CD4-positive, alpha-beta memory T cell (primary cell): ENCODE measurements at regions not wholly inside any gene's neighbourhood (a gene's known extent, or its start where the extent isn't known, plus 50 kb on each side); places are given as distances from the start of the nearest gene placed in this dataset.

ENCODE experiments used
- CTCF ChIA-PET: fragments of 350-600 bp; sonication (Branson Sonifier 250); formaldehyde crosslinking; loops from one replicate; lab custom pipeline; 2021; ENCODE audit warnings: inconsistent platforms; ENCODE audit not compliant: partially characterized antibody; lab: Charles Lee
- POLR2A ChIA-PET: fragments of 350-600 bp; sonication (Branson Sonifier 250); formaldehyde crosslinking; loops from one replicate; lab custom pipeline; 2021; ENCODE audit not compliant: partially characterized antibody; lab: Charles Lee
- DNase-seq, 5 donors: peaks; one replicate each; pipeline versions ENCODE4 v3.0.0 to v3.0.0-alpha.2; 2020 to 2022; ENCODE audit warnings: mixed read lengths in 1 of 5
- H3K27ac ChIP-seq: one replicate; pipeline ENCODE4 v1.7.0; 2013; ENCODE audit warnings: low read depth, low read length
- H3K27me3 ChIP-seq: 2 replicates; pipeline ENCODE4 v1.7.0; 2013; ENCODE audit warnings: mild to moderate bottlenecking, low read length, moderate library complexity; ENCODE audit not compliant: insufficient read depth
- H3K36me3 ChIP-seq: 2 replicates; pipeline ENCODE4 v1.7.0; 2013; ENCODE audit warnings: mild to moderate bottlenecking, low read length, moderate library complexity; ENCODE audit not compliant: insufficient read depth
- H3K4me1 ChIP-seq: 2 replicates; pipeline ENCODE4 v1.7.0; 2013; ENCODE audit warnings: mild to moderate bottlenecking, low read length, moderate library complexity; ENCODE audit not compliant: insufficient read depth
- H3K4me3 ChIP-seq, 2 donors: one replicate each; pipeline ENCODE4 v1.7.0; 2013; ENCODE audit warnings: low read length in 2 of 2, mild to moderate bottlenecking in 1 of 2
- H3K9me3 ChIP-seq, 2 donors: one replicate each; pipeline ENCODE4 v1.7.0; 2013; ENCODE audit warnings: low read length in 2 of 2, control low read depth in 1 of 2; ENCODE audit not compliant: control insufficient read depth in 1 of 2
- H3K27ac Mint-ChIP-seq, 7 donors: one replicate each; pipeline ENCODE4 v1.8.0; 2020 to 2021; ENCODE audit warnings: mixed read lengths in 7 of 7, mild to moderate bottlenecking in 6 of 7, inconsistent platforms in 3 of 7, moderate library complexity in 3 of 7
- H3K27me3 Mint-ChIP-seq, 2 donors: one replicate each; pipeline ENCODE4 v1.8.0; 2020 to 2021; ENCODE audit warnings: mixed read lengths in 2 of 2
- H3K36me3 Mint-ChIP-seq, 2 donors: one replicate each; pipeline ENCODE4 v1.8.0; 2020 to 2021; ENCODE audit warnings: mixed read lengths in 2 of 2, inconsistent platforms in 1 of 2, mild to moderate bottlenecking in 1 of 2
- H3K4me1 Mint-ChIP-seq, 4 donors: one replicate each; pipeline ENCODE4 v1.8.0; 2020 to 2021; ENCODE audit warnings: mixed read lengths in 4 of 4, mild to moderate bottlenecking in 1 of 4
- H3K4me3 Mint-ChIP-seq, 8 donors: one replicate each; pipeline ENCODE4 v1.8.0; 2020 to 2021; ENCODE audit warnings: mixed read lengths in 8 of 8, mild to moderate bottlenecking in 7 of 8, moderate library complexity in 6 of 8, inconsistent platforms in 3 of 8
- H3K9me3 Mint-ChIP-seq, 8 donors: one replicate each; pipeline ENCODE4 v1.8.0; 2020 to 2021; ENCODE audit warnings: mixed read lengths in 8 of 8, mild to moderate bottlenecking in 5 of 8, inconsistent platforms in 3 of 8, moderate library complexity in 1 of 8
- intact Hi-C: fragments of 100-400 bp; cut with micrococcal nuclease; formaldehyde crosslinking; loops from one replicate; pipeline ENCODE4 v1.15.1; 2023

- CTCF ChIA-PET = no interaction called here
- Mint-ChIP-seq H3K4me3 (no peak overlapping the region), H3K9me3 (peaks cover 0 to 13% (median 4%) of the 10 kb centered on the region in 8 donors), H3K36me3 (no peaks in the 10 kb centered on the region), H3K4me1 (no peaks in the 10 kb centered on the region), H3K27me3 (no peaks in the 10 kb centered on the region), H3K27ac (no peak overlapping the region)
- no peaks in the 10 kb centered on the region for H3K9me3 ChIP-seq
- no peak overlapping the region for H3K27ac ChIP-seq
- no peaks in the 10 kb centered on the region for H3K4me1 ChIP-seq
- intact Hi-C loops = no loop called here
- H3K36me3 ChIP-seq = no peaks in the 10 kb centered on the region
- POLR2A ChIA-PET = no interaction called here
- no peak overlapping the region for H3K4me3 ChIP-seq
- DNase-seq = no peak
- no peaks in the 10 kb centered on the region for H3K27me3 ChIP-seq
These were observed 265.1 kb upstream of the CEP162 start for GRCh38 chr6:84492241-84493165.

GRCh38 chr6:84489598-84489997, 262.2 kb upstream of the CEP162 start:
- Histone ChIP-seq H3K27ac (no peak overlapping the region), H3K4me3 (no peak overlapping the region), H3K36me3 (no peaks in the 10 kb centered on the region), H3K4me1 (no peaks in the 10 kb centered on the region), H3K27me3 (no peaks in the 10 kb centered on the region), H3K9me3 (no peaks in the 10 kb centered on the region)
- H3K4me3 Mint-ChIP-seq = no peak overlapping the region
- DNase-seq = no peak
- no peaks in the 10 kb centered on the region for H3K4me1 Mint-ChIP-seq
- H3K27me3 Mint-ChIP-seq = no peaks in the 10 kb centered on the region
- H3K36me3 Mint-ChIP-seq = no peaks in the 10 kb centered on the region
- intact Hi-C loops = no loop called here
- ChIA-PET POLR2A (no interaction called here), CTCF (no interaction called here)
- peaks cover 0 to 14% (median 4%) of the 10 kb centered on the region in 8 donors for H3K9me3 Mint-ChIP-seq
- no peak overlapping the region for H3K27ac Mint-ChIP-seq

GRCh38 chr6:84486526-84486925, 259.1 kb upstream of the CEP162 start:
- H3K4me1 Mint-ChIP-seq = no peaks in the 10 kb centered on the region
- H3K27ac Mint-ChIP-seq = no peak overlapping the region
- DNase-seq = no peak
- no peak overlapping the region for H3K27ac ChIP-seq
- H3K36me3 ChIP-seq = no peaks in the 10 kb centered on the region
- no peak overlapping the region for H3K4me3 ChIP-seq
- POLR2A ChIA-PET = no interaction called here
- CTCF ChIA-PET = no interaction called here
- intact Hi-C loops = no loop called here
- H3K4me1 ChIP-seq = no peaks in the 10 kb centered on the region
- no peak overlapping the region for H3K4me3 Mint-ChIP-seq
- no peaks in the 10 kb centered on the region for H3K36me3 Mint-ChIP-seq
- H3K9me3 ChIP-seq = no peaks in the 10 kb centered on the region
- no peaks in the 10 kb centered on the region for H3K27me3 Mint-ChIP-seq
- peaks cover 2 to 18% (median 4%) of the 10 kb centered on the region in 8 donors for H3K9me3 Mint-ChIP-seq
- no peaks in the 10 kb centered on the region for H3K27me3 ChIP-seq

DNA sequence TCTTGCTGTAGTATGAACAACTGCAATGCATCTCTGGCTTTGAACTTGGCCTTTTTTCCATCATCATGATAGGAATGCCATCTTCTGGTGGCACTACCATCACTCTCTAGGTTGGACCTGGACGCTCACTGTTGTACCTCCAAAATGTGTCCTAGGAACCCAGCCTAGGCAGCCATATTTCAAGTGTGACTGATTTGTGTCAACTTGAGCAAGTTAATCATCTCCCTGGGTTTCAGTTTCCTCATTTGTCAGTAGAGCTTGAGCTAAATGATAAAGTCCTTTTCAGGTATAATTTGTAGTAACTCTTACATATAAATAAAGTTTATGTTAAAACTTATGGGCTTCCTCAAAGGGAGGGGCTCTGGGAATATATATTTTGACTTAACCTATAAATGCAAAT, 241.7 kb upstream of the CEP162 start:
- Histone ChIP-seq H3K9me3 (no peaks in the 10 kb centered on the region), H3K4me1 (no peaks in the 10 kb centered on the region), H3K4me3 (no peak overlapping the region), H3K27ac (no peak overlapping the region), H3K36me3 (no peaks in the 10 kb centered on the region), H3K27me3 (no peaks in the 10 kb centered on the region)
- no peaks in the 10 kb centered on the region for H3K4me1 Mint-ChIP-seq
- CTCF ChIA-PET = interaction anchor here (0.5 kb wide), 1 partner anchor 886 kb away, joined by 3 read pairs; no protein-coding TSS in a partner anchor
- POLR2A ChIA-PET = no interaction called here
- intact Hi-C loops = no loop called here
- no peaks in the 10 kb centered on the region for H3K36me3 Mint-ChIP-seq
- H3K9me3 Mint-ChIP-seq = peaks cover 0 to 11% (median 5%) of the 10 kb centered on the region in 8 donors
- H3K27me3 Mint-ChIP-seq = no peaks in the 10 kb centered on the region
- H3K4me3 Mint-ChIP-seq = no peak overlapping the region
- H3K27ac Mint-ChIP-seq = no peak overlapping the region
- no peak for DNase-seq

GRCh38 chr6:84467296-84467695, 239.9 kb upstream of the CEP162 start:
- ChIA-PET POLR2A (no interaction called here), CTCF (no interaction called here)
- Mint-ChIP-seq H3K4me3 (no peak overlapping the region), H3K4me1 (no peaks in the 10 kb centered on the region), H3K36me3 (no peaks in the 10 kb centered on the region), H3K9me3 (peaks cover 0 to 6% (median 3%) of the 10 kb centered on the region in 8 donors), H3K27ac (no peak overlapping the region), H3K27me3 (no peaks in the 10 kb centered on the region)
- no peaks in the 10 kb centered on the region for H3K9me3 ChIP-seq
- no peaks in the 10 kb centered on the region for H3K27me3 ChIP-seq
- no peak overlapping the region for H3K27ac ChIP-seq
- no peak overlapping the region for H3K4me3 ChIP-seq
- no peak for DNase-seq
- H3K36me3 ChIP-seq = no peaks in the 10 kb centered on the region
- H3K4me1 ChIP-seq = no peaks in the 10 kb centered on the region
- intact Hi-C loops = no loop called here

- H3K9me3 ChIP-seq = no peaks in the 10 kb centered on the region
- no peaks in the 10 kb centered on the region for H3K4me1 ChIP-seq
- H3K27me3 Mint-ChIP-seq = no peaks in the 10 kb centered on the region
- H3K4me3 ChIP-seq = no peak overlapping the region
- H3K9me3 Mint-ChIP-seq = peaks cover 0 to 6% (median 3%) of the 10 kb centered on the region in 8 donors
- no peak for DNase-seq
- H3K4me3 Mint-ChIP-seq = no peak overlapping the region
- H3K27me3 ChIP-seq = no peaks in the 10 kb centered on the region
- H3K36me3 Mint-ChIP-seq = no peaks in the 10 kb centered on the region
- no peak overlapping the region for H3K27ac ChIP-seq
- no peaks in the 10 kb centered on the region for H3K4me1 Mint-ChIP-seq
- CTCF ChIA-PET = no interaction called here
- POLR2A ChIA-PET = no interaction called here
- no peak overlapping the region for H3K27ac Mint-ChIP-seq
- H3K36me3 ChIP-seq = no peaks in the 10 kb centered on the region
- intact Hi-C loops = no loop called here
These were observed 239.1 kb upstream of the CEP162 start for GRCh38 chr6:84466511-84466910.

- H3K27ac ChIP-seq = no peak overlapping the region
- peaks cover 0 to 8% (median 2%) of the 10 kb centered on the region in 8 donors for H3K9me3 Mint-ChIP-seq
- no peaks in the 10 kb centered on the region for H3K27me3 ChIP-seq
- no peak for DNase-seq
- POLR2A ChIA-PET = no interaction called here
- no peaks in the 10 kb centered on the region for H3K9me3 ChIP-seq
- intact Hi-C loops = no loop called here
- no peak overlapping the region for H3K4me3 ChIP-seq
- no peaks in the 10 kb centered on the region for H3K36me3 Mint-ChIP-seq
- H3K36me3 ChIP-seq = no peaks in the 10 kb centered on the region
- CTCF ChIA-PET = no interaction called here
- no peaks in the 10 kb centered on the region for H3K27me3 Mint-ChIP-seq
- H3K4me3 Mint-ChIP-seq = no peak overlapping the region
- no peaks in the 10 kb centered on the region for H3K4me1 Mint-ChIP-seq
- no peaks in the 10 kb centered on the region for H3K4me1 ChIP-seq
- no peak overlapping the region for H3K27ac Mint-ChIP-seq
These were observed 237.0 kb upstream of the CEP162 start for GRCh38 chr6:84464471-84464870.
